Neural progenitor cell (in vitro differentiated cells): ENCODE measurements at regions not wholly inside any gene's neighbourhood (a gene's known extent, or its start where the extent isn't known, plus 50 kb on each side); places are given as distances from the start of the nearest gene placed in this dataset.

ENCODE experiments used
- CTCF ChIP-seq: fragments of 200-600 bp; sonication (generic); IDR thresholded peaks from 2 replicates; pipeline ENCODE4 v1.5.1; 2017; ENCODE audit warnings: antibody characterized with exemption, mild to moderate bottlenecking
- EZH2 ChIP-seq: fragments of 200-600 bp; sonication (generic); IDR thresholded peaks from 2 replicates; pipeline ENCODE4 v1.6.1; 2017; ENCODE audit warnings: antibody characterized with exemption, mild to moderate bottlenecking, moderate library complexity

GRCh38 chr5:32531885-32532520 lies 53.4 kb upstream of the SUB1 start:
- TF ChIP-seq EZH2: no peak
- TF ChIP-seq CTCF: no peak
